ENCODE measurements at regions not wholly inside any gene's neighbourhood (a gene's known extent, or its start where the extent isn't known, plus 50 kb on each side); places are given as distances from the start of the nearest gene placed in this dataset.

GRCh38 chr19:28028881-28029444, 1184.0 kb downstream of the UQCRFS1 start:
- FAIRE-seq (no peak), DNase-seq (ENCODE audit: insufficient read length, low spot score) (no peak)

DNA sequence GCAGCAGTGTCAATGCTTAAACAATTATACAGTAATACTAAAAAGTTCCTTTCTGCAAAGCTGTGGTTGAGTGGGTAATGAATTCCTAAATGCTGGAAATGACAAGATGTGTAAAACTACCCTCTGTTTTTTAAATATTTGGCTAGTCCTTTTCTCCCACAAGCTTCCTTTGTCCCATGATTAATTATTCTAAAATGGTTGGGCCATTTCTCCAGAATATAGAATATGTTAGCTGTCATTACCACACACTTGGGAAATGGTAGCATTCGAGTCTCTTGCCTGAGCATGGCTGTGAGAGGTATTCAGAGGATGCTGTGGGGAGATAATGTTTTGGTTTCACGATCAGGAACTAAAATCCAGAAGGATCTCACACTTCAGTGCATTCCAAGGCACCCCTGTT, 1185.8 kb downstream of the UQCRFS1 start:
- FAIRE-seq (no peak), DNase-seq (ENCODE audit: insufficient read length, low spot score) (no peak)

DNA sequence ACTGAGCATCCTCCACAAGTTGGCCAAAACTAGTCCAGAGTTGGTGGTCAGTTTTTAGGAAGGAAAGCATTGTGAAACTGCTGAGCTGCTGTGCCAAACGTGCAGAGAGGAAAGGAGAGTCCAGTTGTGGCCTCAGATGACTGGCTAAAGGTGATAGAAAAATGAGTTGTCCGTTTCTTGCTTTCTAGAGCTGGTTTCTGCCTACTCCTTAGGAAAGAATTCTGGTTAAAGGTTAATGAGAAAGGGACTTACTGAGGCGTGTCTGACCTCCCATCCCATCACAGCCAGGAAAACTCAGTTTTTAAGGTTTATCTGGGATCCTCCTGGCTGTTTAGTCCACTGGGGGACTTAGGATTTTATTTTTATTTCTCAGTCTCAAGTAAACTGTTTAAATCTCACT, 1186.3 kb downstream of the UQCRFS1 start:
- no peak for DNase-seq (ENCODE audit: insufficient read length, low spot score)
- no peak for FAIRE-seq

DNA sequence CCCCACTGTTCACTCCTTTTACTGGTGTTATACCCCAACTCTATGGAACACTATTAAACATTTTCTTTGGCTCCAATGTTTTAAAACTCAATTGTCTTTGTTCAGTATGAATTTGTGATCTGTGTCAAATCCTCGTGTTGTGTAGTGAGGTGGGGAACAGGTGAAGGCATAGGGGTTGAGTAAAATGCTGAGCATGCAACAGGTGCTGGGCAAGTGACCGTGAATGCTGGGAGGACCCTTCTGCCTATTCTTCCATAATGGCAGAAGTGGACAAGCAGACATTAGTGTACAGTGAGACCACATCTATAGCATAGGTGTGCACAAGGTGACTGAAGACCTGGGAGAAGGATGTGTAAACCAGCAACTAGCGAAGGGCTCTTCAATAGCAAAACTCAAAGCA, 1188.0 kb downstream of the UQCRFS1 start:
- DNase-seq (ENCODE audit: insufficient read length, low spot score) (no peak), FAIRE-seq (no peak)

DNA sequence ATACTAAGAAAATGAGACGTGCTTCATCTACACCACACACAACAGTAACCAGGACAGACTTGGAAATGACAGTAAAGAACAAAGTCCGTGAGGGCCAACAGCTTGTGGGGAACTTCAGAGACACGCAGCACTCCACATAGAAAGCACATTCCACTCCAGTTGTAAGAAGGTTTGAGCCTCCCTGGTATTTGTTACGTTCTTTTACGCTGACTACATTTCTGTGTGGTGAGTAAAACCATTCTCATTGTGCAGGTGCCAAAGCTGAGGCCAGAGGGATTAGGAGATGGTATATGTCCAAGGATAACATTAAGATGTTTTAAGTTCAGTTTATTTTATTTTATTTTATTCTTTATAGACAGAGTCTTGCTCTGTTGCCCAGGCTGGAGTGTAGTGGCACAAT, 1189.9 kb downstream of the UQCRFS1 start:
- DNase-seq (ENCODE audit: insufficient read length, low spot score) (no peak), FAIRE-seq (no peak)

- DNase-seq (ENCODE audit: insufficient read length, low spot score) (no peak), FAIRE-seq (no peak)
Measured at GRCh38 chr19:28022506-28022905, 1190.4 kb downstream of the UQCRFS1 start.

GRCh38 chr19:28021259-28022185, 1191.4 kb downstream of the UQCRFS1 start:
- FAIRE-seq (no peak), DNase-seq (ENCODE audit: insufficient read length, low spot score) (no peak)

DNA sequence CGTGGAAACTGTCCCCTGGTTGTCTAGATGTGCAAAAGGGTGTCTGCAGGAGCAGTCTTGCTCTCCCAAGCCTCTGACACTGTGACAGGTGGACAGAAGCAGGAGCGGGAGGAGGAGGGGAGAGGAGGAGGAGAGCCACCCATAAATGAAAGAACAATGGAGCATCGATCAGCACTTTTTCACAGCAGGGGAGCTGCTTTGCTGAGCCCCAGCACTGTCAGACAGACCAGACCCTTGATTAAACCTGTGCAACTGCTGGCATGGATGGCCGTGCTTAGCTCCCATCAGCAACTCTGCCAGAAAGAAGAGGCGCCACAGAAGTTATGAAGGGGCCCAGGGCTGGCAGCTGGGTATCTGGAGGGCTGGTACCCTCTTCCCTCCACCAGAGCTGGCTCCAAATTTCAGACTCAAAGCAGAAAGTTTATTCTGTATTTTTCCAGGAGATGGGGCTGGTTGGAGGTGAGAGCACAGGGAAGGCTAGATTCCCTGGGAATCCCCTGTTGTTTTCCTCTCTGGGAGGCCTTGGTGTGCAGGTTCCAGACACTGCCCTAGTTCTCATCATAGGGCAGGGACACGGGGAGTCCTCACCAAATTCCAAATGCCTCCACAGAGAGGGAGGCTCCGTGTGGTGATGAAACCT, 1192.2 kb downstream of the UQCRFS1 start:
- FAIRE-seq = no peak

DNA sequence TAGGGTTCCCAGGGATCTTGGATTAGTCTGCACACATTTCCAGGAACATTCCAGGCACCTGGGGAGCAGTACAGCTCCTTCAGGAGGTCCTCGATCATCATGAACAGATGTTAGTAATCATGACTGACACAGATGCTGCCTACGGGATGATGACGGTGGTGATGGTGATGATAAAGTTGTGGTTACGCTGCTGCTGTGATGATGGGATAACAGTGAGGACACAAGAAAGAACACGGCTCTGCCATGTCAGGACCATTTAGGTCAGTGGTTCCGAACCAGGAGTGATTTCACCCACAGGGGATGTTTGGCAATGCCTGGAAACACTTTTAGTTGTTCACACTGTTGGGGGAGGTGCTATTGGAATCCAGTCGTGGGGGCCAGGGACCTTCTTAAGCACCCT, 1193.0 kb downstream of the UQCRFS1 start:
- FAIRE-seq (no peak), DNase-seq (ENCODE audit: insufficient read length, low spot score) (no peak)

More for the DNA sequence above, 1192.2 kb downstream of the UQCRFS1 start:
- DNase-seq (ENCODE audit: insufficient read length, low spot score) = no peak

DNA sequence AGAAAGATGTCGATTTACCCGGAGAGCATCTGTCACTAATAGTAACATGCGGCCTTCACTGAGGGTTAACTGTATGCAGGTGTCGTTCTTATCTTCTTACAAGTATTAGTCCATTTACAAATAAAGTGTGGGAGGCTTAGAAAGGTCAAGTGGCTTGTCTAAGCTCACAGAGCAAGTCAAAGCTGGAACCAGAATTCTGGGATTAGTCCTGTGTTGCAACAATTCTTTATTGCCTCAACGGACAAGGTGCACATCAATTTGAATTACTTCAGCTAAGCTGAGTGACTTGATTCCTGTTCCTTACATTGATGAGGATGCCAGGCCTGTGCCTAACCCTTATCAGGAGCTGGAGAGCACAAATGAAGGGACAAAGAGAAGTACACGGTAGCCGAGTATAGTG, 1193.6 kb downstream of the UQCRFS1 start:
- DNase-seq (ENCODE audit: insufficient read length, low spot score) (no peak), FAIRE-seq (no peak)

DNA sequence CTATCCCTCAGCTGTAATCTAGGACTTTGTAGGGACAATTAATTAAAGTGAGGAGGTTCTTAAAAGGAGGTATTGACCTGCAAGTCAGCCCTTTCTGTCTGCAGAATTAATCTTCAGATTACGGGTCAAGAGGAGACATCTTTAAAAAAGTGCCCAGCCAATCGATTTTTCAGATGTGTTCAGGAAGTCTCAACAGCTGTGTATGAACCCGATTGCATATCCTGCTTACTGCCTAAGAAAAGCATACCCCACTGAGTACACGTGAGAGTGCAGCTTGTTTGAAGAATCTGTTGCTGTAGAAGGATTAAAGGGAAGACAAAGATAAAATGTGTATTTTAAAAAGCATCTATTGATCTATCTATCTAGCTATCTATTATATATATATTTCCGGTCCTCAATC, 1194.5 kb downstream of the UQCRFS1 start:
- DNase-seq (ENCODE audit: insufficient read length, low spot score) (no peak), FAIRE-seq (no peak)

- no peak for DNase-seq (ENCODE audit: insufficient read length, low spot score)
- no peak for FAIRE-seq
Measured at GRCh38 chr19:28014615-28015405, 1198.1 kb downstream of the UQCRFS1 start.

GRCh38 chr19:28012361-28012760, 1200.6 kb downstream of the UQCRFS1 start:
- FAIRE-seq (no peak), DNase-seq (ENCODE audit: insufficient read length, low spot score) (no peak)

- FAIRE-seq (no peak), DNase-seq (ENCODE audit: insufficient read length, low spot score) (no peak)
Measured at GRCh38 chr19:28010656-28011055, 1202.3 kb downstream of the UQCRFS1 start.

GRCh38 chr19:28009696-28010095, 1203.3 kb downstream of the UQCRFS1 start:
- DNase-seq (ENCODE audit: insufficient read length, low spot score) (no peak), FAIRE-seq (no peak)

GRCh38 chr19:28008695-28009094, 1204.3 kb downstream of the UQCRFS1 start:
- no peak for FAIRE-seq
- DNase-seq (ENCODE audit: insufficient read length, low spot score) = no peak

DNA sequence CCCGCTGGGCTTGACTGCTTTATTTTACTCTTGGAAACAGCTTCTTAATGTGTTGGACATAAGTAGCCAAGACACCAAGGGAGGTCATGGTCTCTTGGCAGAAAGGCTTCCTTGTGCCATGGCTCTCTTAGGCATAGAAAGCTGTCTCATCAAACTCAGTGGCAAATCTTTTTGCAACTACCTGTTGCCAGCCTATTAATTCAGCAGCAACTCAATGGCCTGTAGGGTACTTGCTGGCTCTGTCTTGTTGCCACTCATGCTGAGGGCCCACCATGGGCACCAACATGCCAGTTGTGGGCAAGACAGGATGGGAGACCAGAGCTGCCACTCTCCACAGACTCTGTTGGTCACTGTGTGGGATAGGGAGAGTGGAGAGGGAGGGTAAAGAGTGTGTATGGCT, 1209.4 kb downstream of the UQCRFS1 start:
- DNase-seq (ENCODE audit: insufficient read length, low spot score) = no peak
- no peak for FAIRE-seq

DNA sequence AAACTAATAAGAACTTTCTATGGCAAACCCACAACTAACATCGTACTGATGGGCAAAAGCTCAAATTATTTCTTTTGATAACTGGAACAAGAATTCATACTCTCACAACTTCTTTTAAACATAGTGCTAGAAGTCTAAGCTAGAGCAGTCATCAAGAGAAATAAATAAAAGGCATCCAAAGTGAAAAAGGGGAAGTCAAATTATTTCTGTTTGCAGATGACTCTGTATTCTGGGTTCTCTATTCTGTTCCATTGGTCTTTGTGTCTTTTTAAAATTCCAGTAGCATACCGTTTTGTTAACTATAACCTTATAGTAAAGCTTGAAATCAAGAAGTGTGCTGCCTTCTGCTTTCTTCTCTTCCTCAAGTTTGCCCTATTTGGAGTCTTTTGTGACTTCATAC, 1215.9 kb downstream of the UQCRFS1 start:
- no peak for DNase-seq (ENCODE audit: insufficient read length, low spot score)
- no peak for FAIRE-seq

- FAIRE-seq (no peak), DNase-seq (ENCODE audit: insufficient read length, low spot score) (no peak)
Measured at GRCh38 chr19:27993619-27994570, 1219.1 kb downstream of the UQCRFS1 start.

DNA sequence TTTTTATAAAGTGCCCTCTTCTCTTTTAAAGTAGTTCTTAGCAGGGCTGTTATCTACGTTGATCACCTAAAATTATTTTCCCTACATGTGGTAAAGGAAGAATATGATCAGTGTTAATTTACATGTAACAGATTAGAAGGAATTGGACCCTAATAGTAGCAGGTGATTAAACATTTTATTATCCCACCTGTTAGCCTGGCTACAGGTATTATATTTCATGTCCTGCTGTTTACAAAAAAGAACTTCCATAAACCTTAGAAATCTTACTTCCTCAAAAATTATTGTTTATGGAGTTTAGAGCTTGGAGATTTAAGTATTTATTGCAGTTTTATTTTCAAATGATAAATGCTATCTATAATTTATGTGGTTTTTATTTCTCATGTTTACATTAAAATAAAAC, 1226.7 kb downstream of the UQCRFS1 start:
- FAIRE-seq (no peak), DNase-seq (ENCODE audit: insufficient read length, low spot score) (no peak)

All from HTR-8/SVneo (cell line).